ENCODE measurements at regions not wholly inside any gene's neighbourhood (a gene's known extent, or its start where the extent isn't known, plus 50 kb on each side); places are given as distances from the start of the nearest gene placed in this dataset.

DNA sequence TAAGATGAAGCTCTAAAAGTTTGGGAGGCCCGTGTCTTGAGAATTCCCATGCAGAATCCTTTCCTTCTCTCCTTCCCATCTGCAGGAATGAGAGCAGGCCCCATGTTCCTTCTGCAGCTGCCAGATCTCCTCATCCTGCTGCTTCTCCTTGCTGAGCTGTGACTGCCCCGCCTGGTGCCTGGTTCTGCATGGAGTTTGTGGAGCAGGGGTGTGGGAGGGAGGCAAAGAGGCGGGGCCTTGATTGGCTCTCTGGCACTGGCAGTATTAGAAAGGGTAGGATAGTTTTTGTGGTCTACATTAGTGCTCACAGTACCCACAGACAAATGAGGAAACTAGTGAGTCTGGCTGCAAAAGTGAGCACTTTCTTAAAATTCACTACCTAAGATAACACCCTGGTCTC, 91.1 kb upstream of the CLPB start:
- TF ChIP-seq ZFP3 (CRISPR knock-in tag; IDR thresholded peaks at IDR 0.05): no peak
- TF ChIP-seq POU6F1 (CRISPR knock-in tag; IDR thresholded peaks at IDR 0.05; ENCODE audit: borderline replicate concordance, low read depth): no peak
- no peak for TF ChIP-seq ZNF565 (CRISPR knock-in tag; conservative IDR thresholded peaks at IDR 0.05; ENCODE audit: low read depth)
- TF ChIP-seq ZNF70 (CRISPR knock-in tag; IDR thresholded peaks at IDR 0.05): no peak
- ATAC-seq: no peak

GRCh38 chr11:72524711-72525110, 90.4 kb upstream of the CLPB start:
- TF ChIP-seq TSHZ2 (CRISPR knock-in tag; IDR thresholded peaks at IDR 0.05): no peak
- no peak for TF ChIP-seq PATZ1 (CRISPR knock-in tag; IDR thresholded peaks at IDR 0.05; ENCODE audit: borderline replicate concordance)
- no peak for TF ChIP-seq CREB5 (CRISPR knock-in tag; IDR thresholded peaks at IDR 0.05; ENCODE audit: low read depth)
- TF ChIP-seq ZNF70 (CRISPR knock-in tag; IDR thresholded peaks at IDR 0.05): no peak
- TF ChIP-seq ISL1 (CRISPR knock-in tag; IDR thresholded peaks at IDR 0.05): no peak
- TF ChIP-seq RARB (CRISPR knock-in tag; IDR thresholded peaks at IDR 0.05): no peak
- TF ChIP-seq ESRRG (CRISPR knock-in tag; IDR thresholded peaks at IDR 0.05): no peak
- TF ChIP-seq OSR1 (CRISPR knock-in tag; IDR thresholded peaks at IDR 0.05): no peak
- ATAC-seq: no peak

GRCh38 chr11:72523991-72524390, 89.7 kb upstream of the CLPB start:
- TF ChIP-seq CSDC2 (CRISPR knock-in tag; IDR thresholded peaks at IDR 0.05) (no peak), ARNTL (CRISPR knock-in tag; IDR thresholded peaks at IDR 0.05; ENCODE audit: borderline replicate concordance, low read depth) (no peak), ZFP3 (CRISPR knock-in tag; IDR thresholded peaks at IDR 0.05) (no peak), TCF4 (CRISPR knock-in tag; IDR thresholded peaks at IDR 0.05; ENCODE audit: borderline replicate concordance) (no peak), ESRRG (CRISPR knock-in tag; IDR thresholded peaks at IDR 0.05) (no peak), POU6F1 (CRISPR knock-in tag; IDR thresholded peaks at IDR 0.05; ENCODE audit: borderline replicate concordance, low read depth) (no peak), TSHZ2 (CRISPR knock-in tag; IDR thresholded peaks at IDR 0.05) (no peak), RARB (CRISPR knock-in tag; IDR thresholded peaks at IDR 0.05) (no peak), TOX (CRISPR knock-in tag; IDR thresholded peaks at IDR 0.05; ENCODE audit: borderline replicate concordance) (no peak), PPARA (CRISPR knock-in tag; IDR thresholded peaks at IDR 0.05; ENCODE audit: borderline replicate concordance) (no peak), ISL1 (CRISPR knock-in tag; IDR thresholded peaks at IDR 0.05) (no peak), CREB5 (CRISPR knock-in tag; IDR thresholded peaks at IDR 0.05; ENCODE audit: low read depth) (no peak), PATZ1 (CRISPR knock-in tag; IDR thresholded peaks at IDR 0.05; ENCODE audit: borderline replicate concordance) (no peak), BACH2 (CRISPR knock-in tag; IDR thresholded peaks at IDR 0.05; ENCODE audit: borderline replicate concordance) (no peak), ZFP30 (CRISPR knock-in tag; IDR thresholded peaks at IDR 0.05) (no peak), OSR1 (CRISPR knock-in tag; IDR thresholded peaks at IDR 0.05) (no peak), ZNF565 (CRISPR knock-in tag; conservative IDR thresholded peaks at IDR 0.05; ENCODE audit: low read depth) (no peak)
- ATAC-seq: no peak

Data from SK-N-SH treated with all-trans-retinoic acid at 6 μM for 48 hours (cell line).